DOHH2 (cell line): ENCODE measurements at regions not wholly inside any gene's neighbourhood (a gene's known extent, or its start where the extent isn't known, plus 50 kb on each side); places are given as distances from the start of the nearest gene placed in this dataset.

Source experiments
- H3F3A ChIP-seq: fragments of 200-600 bp; sonication (generic), shearing (Covaris generic); 2 replicates; pipeline ENCODE4 v1.6.0; 2016; ENCODE audit warnings: antibody characterized with exemption, mild to moderate bottlenecking; ENCODE audit not compliant: control insufficient read depth, insufficient read depth
- H3K27ac ChIP-seq: fragments of 200-600 bp; sonication (generic); 2 replicates; pipeline ENCODE4 v1.5.1; 2014; ENCODE audit warnings: low read depth, mild to moderate bottlenecking, low read length, moderate library complexity
- H3K27me3 ChIP-seq: fragments of 200-600 bp; sonication (generic); 2 replicates; pipeline ENCODE4 v1.6.1; 2014; ENCODE audit warnings: mild to moderate bottlenecking, low read length, mixed read lengths; ENCODE audit not compliant: control insufficient read depth
- H3K36me3 ChIP-seq: fragments of 200-600 bp; sonication (generic); 2 replicates; pipeline ENCODE4 v1.6.1; 2014; ENCODE audit warnings: mild to moderate bottlenecking, low read length, moderate library complexity, mixed read lengths; ENCODE audit not compliant: control insufficient read depth
- H3K4me1 ChIP-seq: fragments of 200-600 bp; sonication (generic); 2 replicates; pipeline ENCODE4 v1.6.1; 2014; ENCODE audit warnings: mild to moderate bottlenecking, low read length, mixed read lengths; ENCODE audit not compliant: control insufficient read depth
- H3K4me2 ChIP-seq: fragments of 200-600 bp; sonication (generic); 2 replicates; pipeline ENCODE4 v1.6.0; 2014; ENCODE audit warnings: mild to moderate bottlenecking, low read length, moderate library complexity
- H3K4me3 ChIP-seq: fragments of 200-600 bp; sonication (generic); 2 replicates; pipeline ENCODE4 v1.5.1; 2014; ENCODE audit warnings: mild to moderate bottlenecking, low read length, mixed read lengths
- H3K79me2 ChIP-seq: fragments of 200-600 bp; sonication (generic); 2 replicates; pipeline ENCODE4 v1.6.1; 2014; ENCODE audit warnings: mild to moderate bottlenecking, low read length, mixed read lengths; ENCODE audit not compliant: control insufficient read depth
- H3K9me2 ChIP-seq: fragments of 200-600 bp; sonication (generic); replicated peaks from 2 replicates; pipeline ENCODE4 v1.6.1; 2014; ENCODE audit warnings: mild to moderate bottlenecking, low read length, mixed read lengths; ENCODE audit not compliant: control insufficient read depth
- H3K9me3 ChIP-seq: fragments of 200-600 bp; sonication (generic); 2 replicates; pipeline ENCODE4 v1.6.1; 2014; ENCODE audit warnings: antibody characterized with exemption, low read length, mixed read lengths; ENCODE audit not compliant: control insufficient read depth, insufficient read depth
- H4K20me1 ChIP-seq: fragments of 200-600 bp; sonication (generic); 2 replicates; pipeline ENCODE4 v1.6.0; 2014; ENCODE audit warnings: low read depth, mild to moderate bottlenecking, antibody characterized with exemption, low read length, moderate library complexity; ENCODE audit not compliant: control insufficient read depth, insufficient read depth
- EZH2phosphoT487 ChIP-seq: fragments of 200-600 bp; sonication (generic); IDR thresholded peaks from 2 replicates; pipeline ENCODE4 v1.6.1; 2017; ENCODE audit warnings: borderline replicate concordance, mild to moderate bottlenecking, antibody characterized with exemption, low read length, moderate library complexity, mixed read lengths
- TF ChIP-seq, protein P1 (sequence below): fragments of 200-600 bp; sonication (generic); IDR thresholded peaks from one replicate; pipeline ENCODE4 v1.5.1; 2014; ENCODE audit warnings: antibody characterized with exemption, mild to moderate bottlenecking, low read depth, low read length; ENCODE audit not compliant: poor library complexity, severe bottlenecking

DNA sequence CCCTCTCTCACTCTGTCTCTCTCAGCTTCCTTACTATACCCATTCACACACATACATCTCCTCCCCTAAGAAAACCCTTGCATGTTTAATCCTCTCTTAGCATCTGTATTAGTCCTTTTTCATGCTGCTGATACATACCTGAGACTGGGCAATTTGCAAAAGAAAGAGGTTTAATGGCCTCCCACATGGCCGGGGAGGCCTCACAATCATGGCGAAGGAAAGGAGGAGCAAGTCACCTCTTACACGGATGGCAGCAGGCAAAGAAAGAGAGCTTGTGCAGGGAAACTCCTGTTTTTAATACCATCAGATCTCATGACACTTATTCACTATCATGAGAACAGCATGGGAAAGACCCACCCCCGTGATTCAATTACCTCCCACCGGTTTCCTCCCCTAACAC is 398.5 kb upstream of the SASH1 start:
- TF ChIP-seq EZH2phosphoT487: no peak
- TF ChIP-seq, protein P1, sequence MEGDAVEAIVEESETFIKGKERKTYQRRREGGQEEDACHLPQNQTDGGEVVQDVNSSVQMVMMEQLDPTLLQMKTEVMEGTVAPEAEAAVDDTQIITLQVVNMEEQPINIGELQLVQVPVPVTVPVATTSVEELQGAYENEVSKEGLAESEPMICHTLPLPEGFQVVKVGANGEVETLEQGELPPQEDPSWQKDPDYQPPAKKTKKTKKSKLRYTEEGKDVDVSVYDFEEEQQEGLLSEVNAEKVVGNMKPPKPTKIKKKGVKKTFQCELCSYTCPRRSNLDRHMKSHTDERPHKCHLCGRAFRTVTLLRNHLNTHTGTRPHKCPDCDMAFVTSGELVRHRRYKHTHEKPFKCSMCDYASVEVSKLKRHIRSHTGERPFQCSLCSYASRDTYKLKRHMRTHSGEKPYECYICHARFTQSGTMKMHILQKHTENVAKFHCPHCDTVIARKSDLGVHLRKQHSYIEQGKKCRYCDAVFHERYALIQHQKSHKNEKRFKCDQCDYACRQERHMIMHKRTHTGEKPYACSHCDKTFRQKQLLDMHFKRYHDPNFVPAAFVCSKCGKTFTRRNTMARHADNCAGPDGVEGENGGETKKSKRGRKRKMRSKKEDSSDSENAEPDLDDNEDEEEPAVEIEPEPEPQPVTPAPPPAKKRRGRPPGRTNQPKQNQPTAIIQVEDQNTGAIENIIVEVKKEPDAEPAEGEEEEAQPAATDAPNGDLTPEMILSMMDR: no peak
- Histone ChIP-seq H3K27me3 (no peaks in the 10 kb centered on the region), H3K36me3 (no peaks in the 10 kb centered on the region), H3K9me2 (no peaks in the 10 kb centered on the region), H3K27ac (no peak overlapping the region), H3K4me1 (no peaks in the 10 kb centered on the region), H4K20me1 (no peaks in the 10 kb centered on the region), H3K79me2 (no peaks in the 10 kb centered on the region), H3F3A (no peaks in the 10 kb centered on the region), H3K9me3 (no peaks in the 10 kb centered on the region; the same call in 1 of the 2 replicates), H3K4me2 (no peak overlapping the region), H3K4me3 (no peak overlapping the region)

DNA sequence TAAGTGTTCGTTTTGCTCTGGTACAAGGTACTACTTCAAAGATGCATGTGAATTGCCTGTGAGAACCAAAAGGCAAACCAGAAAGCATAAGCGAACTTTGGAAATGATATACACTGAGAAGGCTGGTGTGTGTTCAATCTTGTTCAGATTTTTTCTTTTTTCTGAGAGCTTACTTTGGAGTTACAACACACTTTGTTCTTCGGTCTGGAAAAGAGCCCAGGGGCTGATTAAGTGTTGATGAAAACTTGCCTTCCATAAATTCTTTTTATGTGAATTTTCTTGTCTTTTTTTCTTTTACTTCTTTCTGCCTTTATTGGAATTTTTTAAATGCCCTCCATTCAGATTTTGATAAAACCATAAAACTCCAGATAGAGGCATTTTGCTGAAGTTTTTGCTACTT is 395.1 kb upstream of the SASH1 start:
- Histone ChIP-seq H3K4me2 (no peak overlapping the region), H3K9me2 (no peaks in the 10 kb centered on the region), H3F3A (no peaks in the 10 kb centered on the region), H3K36me3 (no peaks in the 10 kb centered on the region), H3K4me3 (no peak overlapping the region), H4K20me1 (no peaks in the 10 kb centered on the region), H3K79me2 (no peaks in the 10 kb centered on the region), H3K27me3 (no peaks in the 10 kb centered on the region), H3K4me1 (no peaks in the 10 kb centered on the region), H3K9me3 (no peaks in the 10 kb centered on the region; the same call in 1 of the 2 replicates), H3K27ac (no peak overlapping the region)
- TF ChIP-seq, protein P1: no peak
- TF ChIP-seq EZH2phosphoT487: no peak

DNA sequence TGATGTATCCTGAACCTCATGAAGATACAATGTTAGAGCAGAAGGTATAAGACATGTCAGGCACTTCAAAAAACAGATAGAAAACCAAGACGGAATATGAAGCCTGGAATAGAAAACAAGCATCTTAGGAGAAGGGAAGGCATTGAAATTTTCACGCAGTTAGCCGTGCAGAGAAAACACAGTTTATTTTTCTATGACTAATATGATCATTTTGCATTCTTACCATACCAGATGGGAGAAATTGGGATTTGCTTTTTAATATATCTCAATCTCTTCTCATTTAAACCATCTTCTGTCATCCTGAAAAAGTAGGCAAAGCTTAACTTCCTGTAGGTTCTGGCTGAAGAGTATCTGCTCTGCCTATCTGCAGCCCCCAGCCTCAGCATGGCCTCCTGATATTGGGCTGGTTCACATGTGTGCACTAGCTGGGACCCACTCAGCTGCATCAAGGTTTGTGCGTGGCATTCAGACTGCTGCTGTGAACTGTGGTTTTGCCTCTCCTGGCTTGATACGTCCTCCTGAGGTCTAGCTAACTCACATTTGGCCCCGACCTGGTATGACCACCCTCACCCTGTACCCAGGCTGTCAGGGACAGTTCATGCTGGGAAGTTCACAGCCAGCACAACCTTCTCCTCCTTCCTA is 392.5 kb upstream of the SASH1 start:
- TF ChIP-seq, protein P1: no peak
- TF ChIP-seq EZH2phosphoT487: no peak
- Histone ChIP-seq H3K27ac (no peak overlapping the region), H3K4me1 (no peaks in the 10 kb centered on the region), H3F3A (no peaks in the 10 kb centered on the region), H3K4me2 (no peak overlapping the region), H3K9me3 (no peaks in the 10 kb centered on the region; the same call in none of the 2 replicates), H3K36me3 (no peaks in the 10 kb centered on the region), H3K79me2 (no peaks in the 10 kb centered on the region), H3K27me3 (no peaks in the 10 kb centered on the region), H3K4me3 (no peak overlapping the region), H3K9me2 (no peaks in the 10 kb centered on the region), H4K20me1 (no peaks in the 10 kb centered on the region)
